SU-DHL-6 (cell line): ENCODE measurements at regions not wholly inside any gene's neighbourhood (a gene's known extent, or its start where the extent isn't known, plus 50 kb on each side); places are given as distances from the start of the nearest gene placed in this dataset.

Source experiments
- H2AFZ ChIP-seq: fragments of 200-600 bp; sonication (generic); 2 replicates; pipeline ENCODE4 v1.6.1; 2014; ENCODE audit warnings: low read depth, mild to moderate bottlenecking, moderate library complexity, mixed read lengths, antibody characterized with exemption, low read length; ENCODE audit not compliant: severe bottlenecking
- H3F3A ChIP-seq: fragments of 200-600 bp; shearing (Covaris generic); 2 replicates; pipeline ENCODE4 v1.6.0; 2016; ENCODE audit warnings: antibody characterized with exemption, mild to moderate bottlenecking; ENCODE audit not compliant: insufficient read depth
- H3K27ac ChIP-seq: fragments of 200-600 bp; sonication (generic); 2 replicates; pipeline ENCODE4 v1.5.1; 2016; ENCODE audit warnings: low read depth, mild to moderate bottlenecking, low read length, moderate library complexity, mixed read lengths
- H3K27me3 ChIP-seq: fragments of 200-600 bp; sonication (generic), shearing (Covaris generic); 2 replicates; pipeline ENCODE4 v1.6.0; 2014; ENCODE audit warnings: mild to moderate bottlenecking, low read length
- H3K36me3 ChIP-seq: fragments of 200-600 bp; sonication (generic); 2 replicates; pipeline ENCODE4 v1.6.1; 2014; ENCODE audit warnings: mild to moderate bottlenecking, low read length, mixed read lengths
- H3K4me2 ChIP-seq: fragments of 300-600, 200-600 bp; shearing (Covaris generic), sonication (generic); 2 replicates; pipeline ENCODE4 v1.6.0; 2014; ENCODE audit warnings: low read length, low read depth, mild to moderate bottlenecking; ENCODE audit not compliant: poor library complexity, severe bottlenecking
- H3K4me3 ChIP-seq: fragments of 200-600 bp; sonication (generic); 2 replicates; pipeline ENCODE4 v1.5.1; 2014; ENCODE audit warnings: antibody characterized with exemption, low read length, mild to moderate bottlenecking, mixed read lengths; ENCODE audit not compliant: insufficient read depth, poor library complexity, severe bottlenecking
- H3K79me2 ChIP-seq: fragments of 200-600 bp; sonication (generic); 2 replicates; pipeline ENCODE4 v1.6.1; 2014; ENCODE audit warnings: mild to moderate bottlenecking, low read length, moderate library complexity; ENCODE audit not compliant: insufficient read depth
- H3K9ac ChIP-seq: fragments of 200-600 bp; sonication (generic); 2 replicates; pipeline ENCODE4 v1.7.0; 2014; ENCODE audit warnings: mild to moderate bottlenecking, low read length
- H3K9me2 ChIP-seq: fragments of 200-600 bp; sonication (generic); replicated peaks from 2 replicates; pipeline ENCODE4 v1.6.1; 2014; ENCODE audit warnings: low read length; ENCODE audit not compliant: insufficient read depth
- H3K9me3 ChIP-seq: fragments of 200-600 bp; sonication (generic); 2 replicates; pipeline ENCODE4 v1.6.1; 2014; ENCODE audit warnings: low read length, mixed read lengths; ENCODE audit not compliant: insufficient read depth
- H4K20me1 ChIP-seq: fragments of 200-600 bp; sonication (generic); 2 replicates; pipeline ENCODE4 v1.6.1; 2014; ENCODE audit warnings: low read depth, mild to moderate bottlenecking, antibody characterized with exemption, low read length, moderate library complexity, mixed read lengths
- CTCF ChIP-seq: fragments of 200-600 bp; sonication (generic); IDR thresholded peaks from one replicate; pipeline ENCODE4 v1.5.1; 2017; ENCODE audit warnings: antibody characterized with exemption, mild to moderate bottlenecking, low read length, moderate library complexity; ENCODE audit not compliant: insufficient read depth, poor library complexity, severe bottlenecking
- EZH2phosphoT487 ChIP-seq: fragments of 200-600 bp; sonication (generic), shearing (Covaris generic); conservative IDR thresholded peaks from 2 replicates; pipeline ENCODE4 v1.6.1; 2018; ENCODE audit warnings: mild to moderate bottlenecking, antibody characterized with exemption, low read length, moderate library complexity, mixed read lengths

DNA sequence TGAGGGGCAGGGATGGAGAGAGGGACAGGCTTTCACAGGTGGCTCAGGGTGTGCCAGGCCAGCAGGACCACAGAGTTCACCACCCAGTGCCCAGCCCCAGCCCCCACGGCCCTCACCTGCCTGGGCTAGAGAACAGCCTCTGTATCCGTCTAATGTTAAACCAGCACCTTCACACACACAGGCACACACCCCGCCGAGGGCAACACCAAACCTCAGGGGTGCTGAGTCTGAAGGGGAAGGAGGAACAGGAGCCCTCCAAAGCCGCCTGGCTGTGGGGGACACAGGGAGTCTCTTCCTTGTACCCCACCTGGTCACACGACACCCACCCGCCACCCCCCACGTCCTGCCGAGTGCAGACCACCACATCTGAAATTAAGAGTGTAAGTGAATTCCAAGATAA is 205.8 kb upstream of the SALL3 start:
- H4K20me1 ChIP-seq = no peaks in the 10 kb centered on the region
- H3K9me3 ChIP-seq = no peaks in the 10 kb centered on the region
- no peaks in the 10 kb centered on the region for H3K79me2 ChIP-seq
- H3K27ac ChIP-seq = no peak overlapping the region
- no peaks in the 10 kb centered on the region for H3F3A ChIP-seq
- H3K9me2 ChIP-seq = no peaks in the 10 kb centered on the region
- no peaks in the 10 kb centered on the region for H3K36me3 ChIP-seq
- H3K9ac ChIP-seq = no peak overlapping the region
- no peaks in the 10 kb centered on the region for H3K27me3 ChIP-seq
- no peak overlapping the region for H2AFZ ChIP-seq
- TF ChIP-seq CTCF = no peak
- no peak for TF ChIP-seq EZH2phosphoT487
- H3K4me2 ChIP-seq = no peak overlapping the region
- no peak overlapping the region for H3K4me3 ChIP-seq

DNA sequence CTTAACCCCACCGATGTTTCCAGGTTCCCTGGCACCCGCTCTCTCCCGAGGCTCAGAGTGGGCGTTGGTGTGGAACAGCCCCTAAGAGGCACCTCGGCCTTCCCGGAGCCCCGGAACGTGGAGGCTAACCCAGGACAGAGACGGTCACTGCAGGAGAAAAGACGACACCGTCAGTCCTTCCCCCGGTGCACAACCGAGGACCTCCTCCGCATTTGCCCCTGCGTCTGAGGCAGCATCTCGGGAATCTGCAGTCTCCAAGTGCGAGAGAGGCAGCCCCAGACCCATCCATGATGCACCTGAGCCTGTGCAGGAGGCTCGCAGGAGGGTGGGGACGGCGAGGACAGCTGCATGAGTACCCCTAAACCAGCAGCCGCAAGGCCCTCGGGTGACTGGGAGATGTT is 204.9 kb upstream of the SALL3 start:
- Histone ChIP-seq H3K9me3 (no peaks in the 10 kb centered on the region), H3K4me3 (no peak overlapping the region), H3K27ac (no peak overlapping the region), H3F3A (no peaks in the 10 kb centered on the region), H3K9ac (no peak overlapping the region), H2AFZ (no peak overlapping the region), H3K79me2 (no peaks in the 10 kb centered on the region), H3K4me2 (no peak overlapping the region), H3K9me2 (no peaks in the 10 kb centered on the region), H3K36me3 (no peaks in the 10 kb centered on the region), H4K20me1 (no peaks in the 10 kb centered on the region), H3K27me3 (no peaks in the 10 kb centered on the region)
- TF ChIP-seq EZH2phosphoT487 = no peak
- TF ChIP-seq CTCF = no peak

DNA sequence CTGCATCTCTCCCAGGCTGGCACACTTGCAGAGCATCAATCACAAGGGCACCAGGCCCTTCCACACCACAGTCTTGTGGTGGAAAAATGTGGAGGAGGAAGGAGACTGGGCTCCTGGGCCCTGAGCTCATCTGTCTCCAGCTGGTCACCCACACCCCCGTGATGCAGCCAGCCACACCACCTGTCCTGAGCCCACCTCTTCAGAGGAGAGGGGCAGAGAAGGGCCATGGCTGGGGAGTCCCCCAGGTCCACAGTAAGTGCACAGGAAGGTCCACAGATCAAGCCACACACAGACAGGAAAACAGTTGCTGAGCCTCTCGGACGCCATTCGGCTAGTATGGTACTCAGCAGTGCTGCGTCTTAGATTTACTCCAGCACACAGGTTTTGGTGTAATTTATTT is 203.5 kb upstream of the SALL3 start:
- TF ChIP-seq EZH2phosphoT487 (no peak), CTCF (no peak)
- Histone ChIP-seq H3K9me3 (no peaks in the 10 kb centered on the region), H3F3A (no peaks in the 10 kb centered on the region), H3K4me3 (no peak overlapping the region), H2AFZ (no peak overlapping the region), H3K36me3 (no peaks in the 10 kb centered on the region), H3K4me2 (no peak overlapping the region), H4K20me1 (no peaks in the 10 kb centered on the region), H3K9me2 (no peaks in the 10 kb centered on the region), H3K27ac (no peak overlapping the region), H3K9ac (no peak overlapping the region), H3K79me2 (no peaks in the 10 kb centered on the region), H3K27me3 (no peaks in the 10 kb centered on the region)
